ENCODE measurements at regions not wholly inside any gene's neighbourhood (a gene's known extent, or its start where the extent isn't known, plus 50 kb on each side); places are given as distances from the start of the nearest gene placed in this dataset.

GRCh38 chr3:30354972-30355371, 251.4 kb upstream of the TGFBR2 start:
- H3K4me2 ChIP-seq = no peak overlapping the region
- Mint-ChIP-seq H3K4me1 (peaks cover 3% of the 10 kb centered on the region; the same call in 2 of the 3 replicates), H3K9me3 (no peaks in the 10 kb centered on the region), H3K27me3 (ENCODE audit: insufficient read depth, low read depth, poor library complexity) (no peaks in the 10 kb centered on the region), H3K36me3 (ENCODE audit: low read depth) (no peaks in the 10 kb centered on the region), H3K27ac (no peak overlapping the region), H3K4me3 (no peak overlapping the region)
- no peaks in the 10 kb centered on the region for H3K4me1 ChIP-seq (ENCODE audit: insufficient read depth)
- no peaks in the 10 kb centered on the region for H3K9me2 ChIP-seq (ENCODE audit: insufficient read depth)
- no peaks in the 10 kb centered on the region for H3F3A ChIP-seq (replicated peaks; ENCODE audit: low read depth)
- no peak overlapping the region for H3K4me3 ChIP-seq
- TF ChIP-seq ETS1 (IDR thresholded peaks at IDR 0.05) (no peak), NANOG (IDR thresholded peaks at IDR 0.05; ENCODE audit: borderline replicate concordance) (no peak), POLR2AphosphoS5 (IDR thresholded peaks at IDR 0.05; ENCODE audit: low read depth) (no peak), EZH2 (IDR thresholded peaks at IDR 0.05; ENCODE audit: low read depth, unreplicated experiment) (no peak)
- H2AFZ ChIP-seq = peak overlapping the region; percentile 81; the same call in 1 of the 2 replicates
- H3K27ac ChIP-seq (ENCODE audit: low read depth) = no peak overlapping the region
- H3K36me3 ChIP-seq (ENCODE audit: insufficient read depth) = no peaks in the 10 kb centered on the region
- no peaks in the 10 kb centered on the region for H4K20me1 ChIP-seq (replicated peaks; ENCODE audit: insufficient read depth)
- DNase-seq (ENCODE audit: low spot score) (no peak), ATAC-seq (no peak)
- no peaks in the 10 kb centered on the region for H3K79me2 ChIP-seq (replicated peaks; ENCODE audit: insufficient read depth)
- no peaks in the 10 kb centered on the region for H3K27me3 ChIP-seq (ENCODE audit: insufficient read depth)

- Mint-ChIP-seq H3K36me3 (ENCODE audit: low read depth) (no peaks in the 10 kb centered on the region), H3K27ac (no peak overlapping the region), H3K9me3 (no peaks in the 10 kb centered on the region), H3K4me3 (no peak overlapping the region), H3K27me3 (ENCODE audit: insufficient read depth, low read depth, poor library complexity) (no peaks in the 10 kb centered on the region), H3K4me1 (peaks cover 3% of the 10 kb centered on the region; the same call in 2 of the 3 replicates)
- no peak for TF ChIP-seq CREB1 (CRISPR knock-in tag; IDR thresholded peaks at IDR 0.05; ENCODE audit: low read depth)
- TF ChIP-seq EZH2 (IDR thresholded peaks at IDR 0.05; ENCODE audit: low read depth, unreplicated experiment) = no peak
- no peak for TF ChIP-seq EZH2phosphoT487 (IDR thresholded peaks at IDR 0.05; ENCODE audit: unreplicated experiment)
- TF ChIP-seq, protein P1, sequence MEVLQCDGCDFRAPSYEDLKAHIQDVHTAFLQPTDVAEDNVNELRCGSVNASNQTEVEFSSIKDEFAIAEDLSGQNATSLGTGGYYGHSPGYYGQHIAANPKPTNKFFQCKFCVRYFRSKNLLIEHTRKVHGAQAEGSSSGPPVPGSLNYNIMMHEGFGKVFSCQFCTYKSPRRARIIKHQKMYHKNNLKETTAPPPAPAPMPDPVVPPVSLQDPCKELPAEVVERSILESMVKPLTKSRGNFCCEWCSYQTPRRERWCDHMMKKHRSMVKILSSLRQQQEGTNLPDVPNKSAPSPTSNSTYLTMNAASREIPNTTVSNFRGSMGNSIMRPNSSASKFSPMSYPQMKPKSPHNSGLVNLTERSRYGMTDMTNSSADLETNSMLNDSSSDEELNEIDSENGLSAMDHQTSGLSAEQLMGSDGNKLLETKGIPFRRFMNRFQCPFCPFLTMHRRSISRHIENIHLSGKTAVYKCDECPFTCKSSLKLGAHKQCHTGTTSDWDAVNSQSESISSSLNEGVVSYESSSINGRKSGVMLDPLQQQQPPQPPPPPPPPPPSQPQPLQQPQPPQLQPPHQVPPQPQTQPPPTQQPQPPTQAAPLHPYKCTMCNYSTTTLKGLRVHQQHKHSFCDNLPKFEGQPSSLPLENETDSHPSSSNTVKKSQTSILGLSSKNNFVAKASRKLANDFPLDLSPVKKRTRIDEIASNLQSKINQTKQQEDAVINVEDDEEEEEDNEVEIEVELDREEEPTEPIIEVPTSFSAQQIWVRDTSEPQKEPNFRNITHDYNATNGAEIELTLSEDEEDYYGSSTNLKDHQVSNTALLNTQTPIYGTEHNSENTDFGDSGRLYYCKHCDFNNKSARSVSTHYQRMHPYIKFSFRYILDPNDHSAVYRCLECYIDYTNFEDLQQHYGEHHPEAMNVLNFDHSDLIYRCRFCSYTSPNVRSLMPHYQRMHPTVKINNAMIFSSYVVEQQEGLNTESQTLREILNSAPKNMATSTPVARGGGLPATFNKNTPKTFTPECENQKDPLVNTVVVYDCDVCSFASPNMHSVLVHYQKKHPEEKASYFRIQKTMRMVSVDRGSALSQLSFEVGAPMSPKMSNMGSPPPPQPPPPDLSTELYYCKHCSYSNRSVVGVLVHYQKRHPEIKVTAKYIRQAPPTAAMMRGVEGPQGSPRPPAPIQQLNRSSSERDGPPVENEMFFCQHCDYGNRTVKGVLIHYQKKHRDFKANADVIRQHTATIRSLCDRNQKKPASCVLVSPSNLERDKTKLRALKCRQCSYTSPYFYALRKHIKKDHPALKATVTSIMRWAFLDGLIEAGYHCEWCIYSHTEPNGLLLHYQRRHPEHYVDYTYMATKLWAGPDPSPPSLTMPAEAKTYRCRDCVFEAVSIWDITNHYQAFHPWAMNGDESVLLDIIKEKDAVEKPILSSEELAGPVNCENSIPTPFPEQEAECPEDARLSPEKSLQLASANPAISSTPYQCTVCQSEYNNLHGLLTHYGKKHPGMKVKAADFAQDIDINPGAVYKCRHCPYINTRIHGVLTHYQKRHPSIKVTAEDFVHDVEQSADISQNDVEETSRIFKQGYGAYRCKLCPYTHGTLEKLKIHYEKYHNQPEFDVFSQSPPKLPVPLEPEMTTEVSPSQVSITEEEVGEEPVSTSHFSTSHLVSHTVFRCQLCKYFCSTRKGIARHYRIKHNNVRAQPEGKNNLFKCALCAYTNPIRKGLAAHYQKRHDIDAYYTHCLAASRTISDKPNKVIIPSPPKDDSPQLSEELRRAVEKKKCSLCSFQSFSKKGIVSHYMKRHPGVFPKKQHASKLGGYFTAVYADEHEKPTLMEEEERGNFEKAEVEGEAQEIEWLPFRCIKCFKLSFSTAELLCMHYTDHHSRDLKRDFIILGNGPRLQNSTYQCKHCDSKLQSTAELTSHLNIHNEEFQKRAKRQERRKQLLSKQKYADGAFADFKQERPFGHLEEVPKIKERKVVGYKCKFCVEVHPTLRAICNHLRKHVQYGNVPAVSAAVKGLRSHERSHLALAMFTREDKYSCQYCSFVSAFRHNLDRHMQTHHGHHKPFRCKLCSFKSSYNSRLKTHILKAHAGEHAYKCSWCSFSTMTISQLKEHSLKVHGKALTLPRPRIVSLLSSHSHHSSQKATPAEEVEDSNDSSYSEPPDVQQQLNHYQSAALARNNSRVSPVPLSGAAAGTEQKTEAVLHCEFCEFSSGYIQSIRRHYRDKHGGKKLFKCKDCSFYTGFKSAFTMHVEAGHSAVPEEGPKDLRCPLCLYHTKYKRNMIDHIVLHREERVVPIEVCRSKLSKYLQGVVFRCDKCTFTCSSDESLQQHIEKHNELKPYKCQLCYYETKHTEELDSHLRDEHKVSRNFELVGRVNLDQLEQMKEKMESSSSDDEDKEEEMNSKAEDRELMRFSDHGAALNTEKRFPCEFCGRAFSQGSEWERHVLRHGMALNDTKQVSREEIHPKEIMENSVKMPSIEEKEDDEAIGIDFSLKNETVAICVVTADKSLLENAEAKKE (CRISPR knock-in tag; IDR thresholded peaks at IDR 0.05) = no peak
- H3K27me3 ChIP-seq (ENCODE audit: insufficient read depth) = no peaks in the 10 kb centered on the region
- no peaks in the 10 kb centered on the region for H3F3A ChIP-seq (replicated peaks; ENCODE audit: low read depth)
- no peak overlapping the region for H3K4me3 ChIP-seq
- DNase-seq (ENCODE audit: low spot score) (no peak), ATAC-seq (no peak)
- H3K9me2 ChIP-seq (ENCODE audit: insufficient read depth) = no peaks in the 10 kb centered on the region
- H3K4me1 ChIP-seq (ENCODE audit: insufficient read depth) = no peaks in the 10 kb centered on the region
- H3K36me3 ChIP-seq (ENCODE audit: insufficient read depth) = no peaks in the 10 kb centered on the region
- H2AFZ ChIP-seq = no peak overlapping the region
- no peak overlapping the region for H3K4me2 ChIP-seq
- H4K20me1 ChIP-seq (replicated peaks; ENCODE audit: insufficient read depth) = no peaks in the 10 kb centered on the region
- H3K27ac ChIP-seq (ENCODE audit: low read depth) = no peak overlapping the region
- no peaks in the 10 kb centered on the region for H3K79me2 ChIP-seq (replicated peaks; ENCODE audit: insufficient read depth)
Observed at GRCh38 chr3:30355622-30356021, 250.8 kb upstream of the TGFBR2 start.

Data from GM23338 (cell line).